ENCODE measurements at regions not wholly inside any gene's neighbourhood (a gene's known extent, or its start where the extent isn't known, plus 50 kb on each side); places are given as distances from the start of the nearest gene placed in this dataset.

GRCh38 chr13:43964698-43965458, 85.2 kb downstream of the LACC1 start:
- TF ChIP-seq POLR2AphosphoS5 (IDR thresholded peaks at IDR 0.05; ENCODE audit: low read depth, low read length) (no peak), TAF1 (IDR thresholded peaks at IDR 0.05; ENCODE audit: borderline replicate concordance, low read depth, low read length) (no peak), POLR2A (IDR thresholded peaks at IDR 0.05; ENCODE audit: low read depth, low read length) (no peak)

Data from GM12892 (cell line).